HG03025 (cell line): ENCODE measurements at regions not wholly inside any gene's neighbourhood (a gene's known extent, or its start where the extent isn't known, plus 50 kb on each side); places are given as distances from the start of the nearest gene placed in this dataset.

Experiments used
- ATAC-seq: cut with Tn5 transposase; IDR thresholded peaks from one replicate; pipeline ENCODE4 v1.9.1; 2021; ENCODE audit warnings: mild to moderate bottlenecking, moderate library complexity; ENCODE audit not compliant: unreplicated experiment, low FRiP score

- no peak for ATAC-seq
Measured at GRCh38 chr7:114755856-114756255, 166.0 kb upstream of the MDFIC start.

- ATAC-seq = no peak
Measured at GRCh38 chr7:114758661-114759227, 163.2 kb upstream of the MDFIC start.

GRCh38 chr7:114759347-114760062 is 162.4 kb upstream of the MDFIC start:
- no peak for ATAC-seq

- ATAC-seq = no peak
Measured at GRCh38 chr7:114760477-114760876, 161.4 kb upstream of the MDFIC start.

GRCh38 chr7:114761973-114762372 is 159.9 kb upstream of the MDFIC start:
- no peak for ATAC-seq

GRCh38 chr7:114765331-114766040 is 156.4 kb upstream of the MDFIC start:
- ATAC-seq = no peak

- ATAC-seq = no peak
Measured at GRCh38 chr7:114766041-114766356, 155.9 kb upstream of the MDFIC start.

GRCh38 chr7:114777288-114777687 is 144.6 kb upstream of the MDFIC start:
- no peak for ATAC-seq

- no peak for ATAC-seq
Measured at GRCh38 chr7:114783508-114783907, 138.4 kb upstream of the MDFIC start.

GRCh38 chr7:114784177-114784576 is 137.7 kb upstream of the MDFIC start:
- no peak for ATAC-seq

- ATAC-seq = no peak
Measured at GRCh38 chr7:114784746-114785145, 137.1 kb upstream of the MDFIC start.

- no peak for ATAC-seq
Measured at GRCh38 chr7:114785496-114785895, 136.4 kb upstream of the MDFIC start.

GRCh38 chr7:114786455-114786854 is 135.4 kb upstream of the MDFIC start:
- ATAC-seq = no peak

- no peak for ATAC-seq
Measured at GRCh38 chr7:114787556-114787955, 134.3 kb upstream of the MDFIC start.

GRCh38 chr7:114788706-114789105 is 133.2 kb upstream of the MDFIC start:
- ATAC-seq = no peak

- no peak for ATAC-seq
Measured at GRCh38 chr7:114789161-114789560, 132.7 kb upstream of the MDFIC start.

GRCh38 chr7:114789871-114790311 is 132.0 kb upstream of the MDFIC start:
- ATAC-seq = no peak

GRCh38 chr7:114790521-114790920 is 131.4 kb upstream of the MDFIC start:
- ATAC-seq = no peak

- ATAC-seq = no peak
Measured at GRCh38 chr7:114791771-114792170, 130.1 kb upstream of the MDFIC start.

- ATAC-seq = no peak
Measured at GRCh38 chr7:114793155-114793845, 128.6 kb upstream of the MDFIC start.

GRCh38 chr7:114795475-114795874 is 126.4 kb upstream of the MDFIC start:
- ATAC-seq = no peak
